SH-SY5Y (cell line): ENCODE measurements at regions not wholly inside any gene's neighbourhood (a gene's known extent, or its start where the extent isn't known, plus 50 kb on each side); places are given as distances from the start of the nearest gene placed in this dataset.

Source experiments
- GATA2 ChIP-seq: IDR thresholded peaks from 2 replicates; pipeline ENCODE4 v1.6.1; 2011; ENCODE audit warnings: mild to moderate bottlenecking, low read depth, low read length
- GATA3 ChIP-seq: IDR thresholded peaks from 2 replicates; pipeline ENCODE4 v1.6.1; 2011; ENCODE audit warnings: low read depth, mild to moderate bottlenecking, low read length, moderate library complexity

- TF ChIP-seq GATA3 (no peak), GATA2 (no peak)
Observed at GRCh38 chr16:54414671-54415070, 128.1 kb upstream of the IRX3 start.
